SK-N-SH (cell line): ENCODE measurements at regions not wholly inside any gene's neighbourhood (a gene's known extent, or its start where the extent isn't known, plus 50 kb on each side); places are given as distances from the start of the nearest gene placed in this dataset.

Experiments
- CTCF ChIA-PET: fragments of 300-600, 350-600 bp; formaldehyde crosslinking; extraction: SDS; loops from one replicate; lab custom pipeline; 2021; lab: Yijun Ruan, JAX
- POLR2A ChIA-PET: fragments of 350-600 bp; sonication (Branson Sonifier 250); formaldehyde crosslinking; extraction: SDS; loops from one replicate; lab custom pipeline; 2020; ENCODE audit warnings: antibody characterized with exemption, inconsistent platforms; lab: Yijun Ruan, JAX
- DNase-seq: peaks from one replicate; pipeline ENCODE4 v3.0.0; 2012
- H2AFZ ChIP-seq: fragments of 200-600 bp; sonication (generic); 2 replicates; pipeline ENCODE4 v1.8.1; 2016; ENCODE audit warnings: antibody characterized with exemption, mild to moderate bottlenecking, low read depth
- H3F3A ChIP-seq: fragments of 200-600 bp; sonication (generic); replicated peaks from 2 replicates; pipeline ENCODE3; 2016; ENCODE audit warnings: antibody characterized with exemption, mild to moderate bottlenecking; ENCODE audit not compliant: insufficient read depth
- H3K27ac ChIP-seq, 2 experiments: fragments of 200-500 bp in 1 of 2; fragments of 200-600 bp in 1 of 2; sonication (Bioruptor generic) in 1 of 2; sonication (generic), shearing (Covaris generic) in 1 of 2; 2 replicates each; pipeline versions ENCODE4 v1.5.1 to v1.6.1; 2014 to 2016; ENCODE audit warnings: low read depth in 2 of 2, inconsistent platforms in 1 of 2, low read length in 1 of 2, mild to moderate bottlenecking in 1 of 2, mixed read lengths in 1 of 2
- H3K27me3 ChIP-seq: fragments of 200-600 bp; sonication (generic), shearing (Covaris generic); 2 replicates; pipeline ENCODE4 v1.6.1; 2016; ENCODE audit warnings: mixed run types; ENCODE audit not compliant: insufficient read depth
- H3K36me3 ChIP-seq, 2 experiments: fragments of 200-500 bp in 1 of 2; fragments of 200-600 bp in 1 of 2; sonication (Bioruptor generic) in 1 of 2; sonication (generic) in 1 of 2; replicated peaks in 1 of 2; 2 replicates each; pipeline versions ENCODE3 to v1.5.1; 2014 to 2016; ENCODE audit warnings: low read length in 1 of 2, mild to moderate bottlenecking in 1 of 2; ENCODE audit not compliant: insufficient read depth in 2 of 2, control insufficient read depth in 1 of 2
- H3K4me1 ChIP-seq, 2 experiments: fragments of 200-500 bp in 1 of 2; fragments of 200-600 bp in 1 of 2; sonication (Bioruptor generic) in 1 of 2; sonication (generic), shearing (Covaris generic) in 1 of 2; 2 replicates each; pipeline versions ENCODE4 v1.5.1 to v1.6.1; 2014 to 2016; ENCODE audit warnings: low read depth in 1 of 2, low read length in 1 of 2, mixed run types in 1 of 2; ENCODE audit not compliant: insufficient read depth in 2 of 2, control insufficient read depth in 1 of 2
- H3K4me2 ChIP-seq: fragments of 200-600 bp; sonication (generic), shearing (Covaris generic); 2 replicates; pipeline ENCODE4 v1.6.1; 2017; ENCODE audit warnings: mixed run types
- H3K4me3 ChIP-seq, 2 experiments: fragments of 200-500 bp in 1 of 2; fragments of 200-600 bp in 1 of 2; sonication (Bioruptor generic) in 1 of 2; sonication (generic), shearing (Covaris generic) in 1 of 2; 2 replicates each; pipeline versions ENCODE4 v1.5.1 to v1.8.1; 2014 to 2016; ENCODE audit warnings: low read depth in 2 of 2, inconsistent platforms in 1 of 2, low read length in 1 of 2, mild to moderate bottlenecking in 1 of 2, mixed read lengths in 1 of 2, moderate library complexity in 1 of 2
- H3K79me2 ChIP-seq: fragments of 200-600 bp; sonication (generic); 2 replicates; pipeline ENCODE4 v1.8.1; 2017; ENCODE audit warnings: mild to moderate bottlenecking; ENCODE audit not compliant: insufficient read depth
- H3K9ac ChIP-seq: fragments of 200-600 bp; sonication (generic); 2 replicates; pipeline ENCODE4 v1.6.1; 2017; ENCODE audit warnings: mixed run types
- H3K9me2 ChIP-seq: fragments of 200-600 bp; sonication (generic); 2 replicates; pipeline ENCODE4 v1.6.1; 2017; ENCODE audit warnings: mixed run types
- H3K9me3 ChIP-seq: fragments of 200-600 bp; sonication (generic); 2 replicates; pipeline ENCODE4 v1.6.1; 2017; ENCODE audit warnings: mixed run types, mild to moderate bottlenecking, moderate library complexity
- H4K20me1 ChIP-seq: fragments of 200-600 bp; sonication (generic); 2 replicates; pipeline ENCODE4 v1.6.1; 2017; ENCODE audit warnings: mild to moderate bottlenecking, mixed run types; ENCODE audit not compliant: insufficient read depth
- CHD2 ChIP-seq: fragments of 150-350 bp; IDR thresholded peaks from 2 replicates; pipeline ENCODE4 v1.6.1; 2018; ENCODE audit warnings: low read length; ENCODE audit not compliant: partially characterized antibody
- ELF1 ChIP-seq: IDR thresholded peaks from 2 replicates; pipeline ENCODE4 v1.4.0; 2012
- FOSL2 ChIP-seq: IDR thresholded peaks from 2 replicates; pipeline ENCODE4 v1.4.0; 2012; ENCODE audit warnings: low read depth, mild to moderate bottlenecking, moderate library complexity, borderline replicate concordance
- FOXJ3 ChIP-seq: sonication (generic); formaldehyde crosslinking; IDR thresholded peaks from 2 replicates; pipeline ENCODE4 v1.5.1; 2020; ENCODE audit warnings: mild to moderate bottlenecking, missing genetic modification reagents
- FOXM1 ChIP-seq: IDR thresholded peaks from 2 replicates; pipeline ENCODE4 v1.4.0; 2012; ENCODE audit warnings: low read depth, mild to moderate bottlenecking
- GABPA ChIP-seq: IDR thresholded peaks from 2 replicates; pipeline ENCODE4 v1.4.0; 2012; ENCODE audit warnings: low read depth, mild to moderate bottlenecking
- GATA2 ChIP-seq: sonication (generic); formaldehyde crosslinking; IDR thresholded peaks from 2 replicates; pipeline ENCODE4 v1.5.0; 2020; ENCODE audit warnings: mild to moderate bottlenecking, missing genetic modification reagents
- MXI1 ChIP-seq: IDR thresholded peaks from 2 replicates; pipeline ENCODE4 v1.6.1; 2012; ENCODE audit warnings: mild to moderate bottlenecking, low read depth, low read length, improper control_type of control experiment
- NRF1 ChIP-seq: IDR thresholded peaks from 2 replicates; pipeline ENCODE4 v1.6.1; 2012; ENCODE audit warnings: low read depth, mild to moderate bottlenecking, low read length
- POLR2AphosphoS5 ChIP-seq: IDR thresholded peaks from 2 replicates; pipeline ENCODE4 v1.6.1; 2012; ENCODE audit warnings: low read depth, low read length
- RCOR1 ChIP-seq: fragments of 150-350 bp; IDR thresholded peaks from 2 replicates; pipeline ENCODE4 v1.6.1; 2017; ENCODE audit warnings: antibody characterized with exemption, low read length
- RXRA ChIP-seq: IDR thresholded peaks from 2 replicates; pipeline ENCODE4 v1.4.0; 2012; ENCODE audit warnings: low read depth, mild to moderate bottlenecking, borderline replicate concordance
- SMC3 ChIP-seq: IDR thresholded peaks from 2 replicates; pipeline ENCODE4 v1.6.1; 2012; ENCODE audit warnings: low read depth, low read length, improper control_type of control experiment
- TAF1 ChIP-seq: IDR thresholded peaks from 2 replicates; pipeline ENCODE4 v1.6.1; 2012; ENCODE audit warnings: low read depth, mild to moderate bottlenecking, low read length, moderate library complexity, borderline replicate concordance
- TEAD4 ChIP-seq: IDR thresholded peaks from 2 replicates; pipeline ENCODE4 v1.4.0; 2012; ENCODE audit warnings: mild to moderate bottlenecking, borderline replicate concordance; ENCODE audit not compliant: insufficient read depth
- WGBS: methylation state at CpG from one replicate; pipeline ENCODE4 v1.1.6; 2017; ENCODE audit warnings: low lambda C conversion rate; 5-methylcytosine and 5-hydroxymethylcytosine counted together
- TF ChIP-seq, protein P1 (sequence below): IDR thresholded peaks from 2 replicates; pipeline ENCODE4 v1.4.0; 2012; ENCODE audit warnings: low read depth, borderline replicate concordance
- TF ChIP-seq, protein P2 (sequence below): fragments of 150-350 bp; IDR thresholded peaks from 2 replicates; pipeline ENCODE4 v1.6.1; 2016; ENCODE audit warnings: mild to moderate bottlenecking, low read depth, low read length
- TF ChIP-seq, protein P3 (sequence below): IDR thresholded peaks from 2 replicates; pipeline ENCODE4 v1.4.0; 2012; ENCODE audit warnings: low read depth

DNA sequence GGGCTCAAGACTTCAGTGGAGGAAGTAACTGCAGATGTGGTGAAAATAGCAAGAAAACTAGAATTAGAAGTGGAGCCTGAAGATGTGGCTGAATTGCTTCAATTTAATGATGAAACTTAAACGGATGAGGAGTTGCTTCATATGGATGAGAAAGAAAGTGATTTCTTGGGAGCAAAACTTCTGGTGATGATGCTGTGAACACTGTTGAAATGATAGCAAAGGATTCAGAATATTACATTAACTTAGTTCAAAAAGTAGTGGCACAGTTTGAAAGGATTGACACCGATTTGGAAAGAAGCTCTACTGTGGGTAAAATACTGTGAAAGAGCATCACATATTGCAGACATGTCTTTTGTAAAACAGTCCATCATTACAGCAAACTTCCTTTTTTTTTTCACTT, 638.0 kb downstream of the NYAP2 start:
- H3K9me3 ChIP-seq: no peaks in the 10 kb centered on the region
- H2AFZ ChIP-seq: no peak overlapping the region
- TF ChIP-seq MXI1: no peak
- no peak for TF ChIP-seq RXRA
- no peak for TF ChIP-seq FOXJ3 (CRISPR knock-in tag)
- TF ChIP-seq RCOR1: no peak
- no peak for TF ChIP-seq ELF1
- TF ChIP-seq NRF1: no peak
- TF ChIP-seq, protein P1, sequence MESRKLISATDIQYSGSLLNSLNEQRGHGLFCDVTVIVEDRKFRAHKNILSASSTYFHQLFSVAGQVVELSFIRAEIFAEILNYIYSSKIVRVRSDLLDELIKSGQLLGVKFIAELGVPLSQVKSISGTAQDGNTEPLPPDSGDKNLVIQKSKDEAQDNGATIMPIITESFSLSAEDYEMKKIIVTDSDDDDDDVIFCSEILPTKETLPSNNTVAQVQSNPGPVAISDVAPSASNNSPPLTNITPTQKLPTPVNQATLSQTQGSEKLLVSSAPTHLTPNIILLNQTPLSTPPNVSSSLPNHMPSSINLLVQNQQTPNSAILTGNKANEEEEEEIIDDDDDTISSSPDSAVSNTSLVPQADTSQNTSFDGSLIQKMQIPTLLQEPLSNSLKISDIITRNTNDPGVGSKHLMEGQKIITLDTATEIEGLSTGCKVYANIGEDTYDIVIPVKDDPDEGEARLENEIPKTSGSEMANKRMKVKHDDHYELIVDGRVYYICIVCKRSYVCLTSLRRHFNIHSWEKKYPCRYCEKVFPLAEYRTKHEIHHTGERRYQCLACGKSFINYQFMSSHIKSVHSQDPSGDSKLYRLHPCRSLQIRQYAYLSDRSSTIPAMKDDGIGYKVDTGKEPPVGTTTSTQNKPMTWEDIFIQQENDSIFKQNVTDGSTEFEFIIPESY: no peak
- TF ChIP-seq, protein P2, sequence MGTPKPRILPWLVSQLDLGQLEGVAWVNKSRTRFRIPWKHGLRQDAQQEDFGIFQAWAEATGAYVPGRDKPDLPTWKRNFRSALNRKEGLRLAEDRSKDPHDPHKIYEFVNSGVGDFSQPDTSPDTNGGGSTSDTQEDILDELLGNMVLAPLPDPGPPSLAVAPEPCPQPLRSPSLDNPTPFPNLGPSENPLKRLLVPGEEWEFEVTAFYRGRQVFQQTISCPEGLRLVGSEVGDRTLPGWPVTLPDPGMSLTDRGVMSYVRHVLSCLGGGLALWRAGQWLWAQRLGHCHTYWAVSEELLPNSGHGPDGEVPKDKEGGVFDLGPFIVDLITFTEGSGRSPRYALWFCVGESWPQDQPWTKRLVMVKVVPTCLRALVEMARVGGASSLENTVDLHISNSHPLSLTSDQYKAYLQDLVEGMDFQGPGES: no peak
- TF ChIP-seq GATA2 (CRISPR knock-in tag): no peak
- TF ChIP-seq, protein P3, sequence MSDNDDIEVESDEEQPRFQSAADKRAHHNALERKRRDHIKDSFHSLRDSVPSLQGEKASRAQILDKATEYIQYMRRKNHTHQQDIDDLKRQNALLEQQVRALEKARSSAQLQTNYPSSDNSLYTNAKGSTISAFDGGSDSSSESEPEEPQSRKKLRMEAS: no peak
- TF ChIP-seq FOXM1: no peak
- TF ChIP-seq TAF1: no peak
- no peak for TF ChIP-seq SMC3
- TF ChIP-seq TEAD4: no peak
- TF ChIP-seq GABPA: no peak
- TF ChIP-seq CHD2: no peak
- no peak for TF ChIP-seq POLR2AphosphoS5
- TF ChIP-seq FOSL2: no peak
- TF ChIP-seq, all 33 proteins: peak for 0
- H3K27me3 ChIP-seq: no peaks in the 10 kb centered on the region
- H3K4me3 ChIP-seq: no peak overlapping the region
- WGBS: 30% methylated on average over 2 of the region's 2 CpGs
- ChIA-PET CTCF (interaction anchor here (1.6 kb wide), 1 partner anchor 8 kb away, joined by 3 read pairs; no protein-coding TSS in a partner anchor), POLR2A (no interaction called here)
- H4K20me1 ChIP-seq: no peaks in the 10 kb centered on the region
- H3K36me3 ChIP-seq: no peaks in the 10 kb centered on the region
- peaks cover 4% of the 10 kb centered on the region for H3F3A ChIP-seq
- 0 out of 4 replicates have a peak, but pooled peaks cover 0 to under 1% of the 10 kb centered on the region in 2 experiments for H3K4me1 ChIP-seq
- H3K9ac ChIP-seq: no peak overlapping the region
- H3K9me2 ChIP-seq: no peaks in the 10 kb centered on the region
- no peak for DNase-seq
- no peak overlapping the region for H3K4me2 ChIP-seq
- no peaks in the 10 kb centered on the region for H3K79me2 ChIP-seq
- no peak overlapping the region for H3K27ac ChIP-seq
